IMR-90 (cell line): ENCODE measurements at regions not wholly inside any gene's neighbourhood (a gene's known extent, or its start where the extent isn't known, plus 50 kb on each side); places are given as distances from the start of the nearest gene placed in this dataset.

Experiments
- BHLHE40 ChIP-seq: fragments of 150-350 bp; IDR thresholded peaks from 2 replicates; pipeline ENCODE4 v1.6.1; 2016; ENCODE audit warnings: mild to moderate bottlenecking, low read depth, low read length
- CEBPB ChIP-seq: IDR thresholded peaks from 2 replicates; pipeline ENCODE4 v1.6.1; 2012; ENCODE audit warnings: low read depth, low read length, improper control_type of control experiment
- CTCF ChIP-seq: conservative IDR thresholded peaks from 2 replicates; pipeline ENCODE4 v1.5.1; 2012; ENCODE audit warnings: mild to moderate bottlenecking, low read depth, low read length, improper control_type of control experiment
- ELK1 ChIP-seq: fragments of 150-350 bp; IDR thresholded peaks from 2 replicates; pipeline ENCODE4 v1.6.1; 2016; ENCODE audit warnings: low read depth, mild to moderate bottlenecking, low read length, moderate library complexity, borderline replicate concordance
- FOS ChIP-seq: fragments of 150-350 bp; IDR thresholded peaks from 2 replicates; pipeline ENCODE4 v1.6.1; 2016; ENCODE audit warnings: low read depth, low read length
- MAZ ChIP-seq: IDR thresholded peaks from 2 replicates; pipeline ENCODE4 v1.6.1; 2012; ENCODE audit warnings: low read depth, mild to moderate bottlenecking, low read length, improper control_type of control experiment, moderate library complexity, borderline replicate concordance
- MXI1 ChIP-seq: IDR thresholded peaks from 2 replicates; pipeline ENCODE4 v1.6.1; 2012; ENCODE audit warnings: low read depth, mild to moderate bottlenecking, low read length, moderate library complexity, borderline replicate concordance
- POLR2A ChIP-seq: IDR thresholded peaks from 2 replicates; pipeline ENCODE4 v1.6.1; 2012; ENCODE audit warnings: mild to moderate bottlenecking, low read depth, low read length
- RAD21 ChIP-seq: IDR thresholded peaks from 2 replicates; pipeline ENCODE4 v1.6.1; 2012; ENCODE audit warnings: low read length, improper control_type of control experiment

- no peak for TF ChIP-seq CTCF
- TF ChIP-seq MAZ, result no peak
- no peak for TF ChIP-seq CEBPB
- TF ChIP-seq FOS, result no peak
- TF ChIP-seq BHLHE40, result no peak
- no peak for TF ChIP-seq POLR2A
- TF ChIP-seq MXI1, result no peak
- TF ChIP-seq RAD21, result no peak
- no peak for TF ChIP-seq ELK1
Observed at GRCh38 chr2:51795248-51795888, 763.4 kb upstream of the NRXN1 start.
